HL-60 (cell line): ENCODE measurements at regions not wholly inside any gene's neighbourhood (a gene's known extent, or its start where the extent isn't known, plus 50 kb on each side); places are given as distances from the start of the nearest gene placed in this dataset.

ENCODE experiments used
- GABPA ChIP-seq: IDR thresholded peaks from 2 replicates; pipeline ENCODE4 v1.6.1; 2012; ENCODE audit warnings: low read depth
- POLR2AphosphoS5 ChIP-seq: IDR thresholded peaks from 2 replicates; pipeline ENCODE4 v1.6.1; 2012; ENCODE audit warnings: low read depth
- SPI1 ChIP-seq: IDR thresholded peaks from 2 replicates; pipeline ENCODE4 v1.6.1; 2012; ENCODE audit warnings: low read depth, mild to moderate bottlenecking, borderline replicate concordance
- TF ChIP-seq, protein P1 (sequence below): IDR thresholded peaks from one replicate; pipeline ENCODE4 v1.5.1; 2011; ENCODE audit warnings: low read length, control low read depth, inconsistent platforms; ENCODE audit not compliant: insufficient read depth
- TF ChIP-seq, protein P2 (sequence below): IDR thresholded peaks from 2 replicates; pipeline ENCODE4 v1.6.1; 2012; ENCODE audit warnings: low read depth; ENCODE audit not compliant: insufficient replicate concordance

DNA sequence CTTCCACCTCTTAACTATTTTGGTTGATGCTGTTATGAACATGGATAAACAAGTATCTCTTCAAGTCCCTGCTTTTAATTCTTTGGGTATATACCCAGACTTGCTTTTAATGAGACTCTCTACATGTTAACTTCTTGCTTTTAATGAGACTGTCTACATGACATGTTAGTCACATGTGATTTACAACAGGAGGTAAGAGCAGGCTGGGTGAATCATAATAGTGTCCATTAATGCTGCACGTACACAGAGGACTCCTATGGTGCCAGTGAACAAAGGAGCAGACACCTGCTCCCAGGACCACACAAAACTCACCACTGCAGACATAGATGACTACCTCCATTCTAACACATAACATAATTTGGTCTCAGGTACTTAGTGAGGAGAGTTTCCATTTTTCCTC is 273.4 kb upstream of the NSMCE3 start:
- TF ChIP-seq, protein P1, sequence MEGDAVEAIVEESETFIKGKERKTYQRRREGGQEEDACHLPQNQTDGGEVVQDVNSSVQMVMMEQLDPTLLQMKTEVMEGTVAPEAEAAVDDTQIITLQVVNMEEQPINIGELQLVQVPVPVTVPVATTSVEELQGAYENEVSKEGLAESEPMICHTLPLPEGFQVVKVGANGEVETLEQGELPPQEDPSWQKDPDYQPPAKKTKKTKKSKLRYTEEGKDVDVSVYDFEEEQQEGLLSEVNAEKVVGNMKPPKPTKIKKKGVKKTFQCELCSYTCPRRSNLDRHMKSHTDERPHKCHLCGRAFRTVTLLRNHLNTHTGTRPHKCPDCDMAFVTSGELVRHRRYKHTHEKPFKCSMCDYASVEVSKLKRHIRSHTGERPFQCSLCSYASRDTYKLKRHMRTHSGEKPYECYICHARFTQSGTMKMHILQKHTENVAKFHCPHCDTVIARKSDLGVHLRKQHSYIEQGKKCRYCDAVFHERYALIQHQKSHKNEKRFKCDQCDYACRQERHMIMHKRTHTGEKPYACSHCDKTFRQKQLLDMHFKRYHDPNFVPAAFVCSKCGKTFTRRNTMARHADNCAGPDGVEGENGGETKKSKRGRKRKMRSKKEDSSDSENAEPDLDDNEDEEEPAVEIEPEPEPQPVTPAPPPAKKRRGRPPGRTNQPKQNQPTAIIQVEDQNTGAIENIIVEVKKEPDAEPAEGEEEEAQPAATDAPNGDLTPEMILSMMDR = no peak
- TF ChIP-seq POLR2AphosphoS5 (no peak), SPI1 (no peak), GABPA (no peak)
- TF ChIP-seq, protein P2, sequence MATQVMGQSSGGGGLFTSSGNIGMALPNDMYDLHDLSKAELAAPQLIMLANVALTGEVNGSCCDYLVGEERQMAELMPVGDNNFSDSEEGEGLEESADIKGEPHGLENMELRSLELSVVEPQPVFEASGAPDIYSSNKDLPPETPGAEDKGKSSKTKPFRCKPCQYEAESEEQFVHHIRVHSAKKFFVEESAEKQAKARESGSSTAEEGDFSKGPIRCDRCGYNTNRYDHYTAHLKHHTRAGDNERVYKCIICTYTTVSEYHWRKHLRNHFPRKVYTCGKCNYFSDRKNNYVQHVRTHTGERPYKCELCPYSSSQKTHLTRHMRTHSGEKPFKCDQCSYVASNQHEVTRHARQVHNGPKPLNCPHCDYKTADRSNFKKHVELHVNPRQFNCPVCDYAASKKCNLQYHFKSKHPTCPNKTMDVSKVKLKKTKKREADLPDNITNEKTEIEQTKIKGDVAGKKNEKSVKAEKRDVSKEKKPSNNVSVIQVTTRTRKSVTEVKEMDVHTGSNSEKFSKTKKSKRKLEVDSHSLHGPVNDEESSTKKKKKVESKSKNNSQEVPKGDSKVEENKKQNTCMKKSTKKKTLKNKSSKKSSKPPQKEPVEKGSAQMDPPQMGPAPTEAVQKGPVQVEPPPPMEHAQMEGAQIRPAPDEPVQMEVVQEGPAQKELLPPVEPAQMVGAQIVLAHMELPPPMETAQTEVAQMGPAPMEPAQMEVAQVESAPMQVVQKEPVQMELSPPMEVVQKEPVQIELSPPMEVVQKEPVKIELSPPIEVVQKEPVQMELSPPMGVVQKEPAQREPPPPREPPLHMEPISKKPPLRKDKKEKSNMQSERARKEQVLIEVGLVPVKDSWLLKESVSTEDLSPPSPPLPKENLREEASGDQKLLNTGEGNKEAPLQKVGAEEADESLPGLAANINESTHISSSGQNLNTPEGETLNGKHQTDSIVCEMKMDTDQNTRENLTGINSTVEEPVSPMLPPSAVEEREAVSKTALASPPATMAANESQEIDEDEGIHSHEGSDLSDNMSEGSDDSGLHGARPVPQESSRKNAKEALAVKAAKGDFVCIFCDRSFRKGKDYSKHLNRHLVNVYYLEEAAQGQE = no peak
